Loucy (cell line): ENCODE measurements at regions not wholly inside any gene's neighbourhood (a gene's known extent, or its start where the extent isn't known, plus 50 kb on each side); places are given as distances from the start of the nearest gene placed in this dataset.

Source experiments
- H2AFZ ChIP-seq: fragments of 200-600 bp; sonication (generic); 2 replicates; pipeline ENCODE4 v1.6.0; 2016; ENCODE audit warnings: antibody characterized with exemption, mild to moderate bottlenecking, low read length, moderate library complexity
- H3F3A ChIP-seq: fragments of 200-600 bp; 2 replicates; pipeline ENCODE4 v1.6.0; 2016; ENCODE audit warnings: antibody characterized with exemption, low read depth, mild to moderate bottlenecking
- H3K27me3 ChIP-seq: fragments of 200-600 bp; sonication (generic); 2 replicates; pipeline ENCODE4 v1.6.1; 2014; ENCODE audit warnings: low read length, mild to moderate bottlenecking; ENCODE audit not compliant: insufficient read depth, poor library complexity, severe bottlenecking
- H3K36me3 ChIP-seq: fragments of 200-600 bp; sonication (generic); 2 replicates; pipeline ENCODE4 v1.6.1; 2016; ENCODE audit warnings: low read length; ENCODE audit not compliant: insufficient read depth
- H3K4me1 ChIP-seq: fragments of 200-600 bp; sonication (generic); 2 replicates; pipeline ENCODE4 v1.5.1; 2014; ENCODE audit warnings: low read length, mild to moderate bottlenecking; ENCODE audit not compliant: insufficient read depth, poor library complexity, severe bottlenecking
- H3K4me2 ChIP-seq: fragments of 200-600 bp; sonication (generic); 2 replicates; pipeline ENCODE4 v1.6.0; 2014; ENCODE audit warnings: antibody characterized with exemption, low read length, low read depth, mild to moderate bottlenecking; ENCODE audit not compliant: poor library complexity, severe bottlenecking
- H3K4me3 ChIP-seq: fragments of 200-600 bp; sonication (generic); 2 replicates; pipeline ENCODE4 v1.5.1; 2014; ENCODE audit warnings: low read length, mild to moderate bottlenecking, mixed read lengths; ENCODE audit not compliant: poor library complexity, severe bottlenecking
- H3K79me2 ChIP-seq: fragments of 200-600 bp; sonication (generic); 2 replicates; pipeline ENCODE4 v1.6.1; 2014; ENCODE audit warnings: low read length; ENCODE audit not compliant: insufficient read depth
- H3K9ac ChIP-seq: fragments of 200-600 bp; sonication (generic); 2 replicates; pipeline ENCODE4 v1.6.0; 2014; ENCODE audit warnings: mild to moderate bottlenecking, low read depth, low read length, moderate library complexity; ENCODE audit not compliant: poor library complexity, severe bottlenecking
- H3K9me2 ChIP-seq: fragments of 200-600 bp; sonication (generic); replicated peaks from 2 replicates; pipeline ENCODE4 v1.6.1; 2016; ENCODE audit warnings: low read depth, low read length, mixed read lengths
- H3K9me3 ChIP-seq: fragments of 200-600 bp; sonication (generic); 2 replicates; pipeline ENCODE4 v1.6.1; 2014; ENCODE audit warnings: mild to moderate bottlenecking, antibody characterized with exemption, low read length, low read depth; ENCODE audit not compliant: insufficient read depth
- H4K20me1 ChIP-seq: fragments of 200-600 bp; sonication (generic); 2 replicates; pipeline ENCODE4 v1.6.0; 2014; ENCODE audit warnings: antibody characterized with exemption, low read length, mild to moderate bottlenecking; ENCODE audit not compliant: insufficient read depth, poor library complexity, severe bottlenecking
- CTCF ChIP-seq: fragments of 200-600 bp; sonication (generic); conservative IDR thresholded peaks from 2 replicates; pipeline ENCODE4 v1.5.1; 2014; ENCODE audit warnings: mild to moderate bottlenecking, antibody characterized with exemption, low read length
- EZH2phosphoT487 ChIP-seq: fragments of 200-600 bp; IDR thresholded peaks from 2 replicates; pipeline ENCODE4 v1.6.1; 2018; ENCODE audit warnings: antibody characterized with exemption, mild to moderate bottlenecking, moderate library complexity, borderline replicate concordance

- no peak for TF ChIP-seq EZH2phosphoT487
- no peak for TF ChIP-seq CTCF
- no peak overlapping the region for H3K9ac ChIP-seq
- no peaks in the 10 kb centered on the region for H3K36me3 ChIP-seq
- H3K79me2 ChIP-seq, result no peaks in the 10 kb centered on the region
- no peaks in the 10 kb centered on the region for H4K20me1 ChIP-seq
- H3F3A ChIP-seq, result no peaks in the 10 kb centered on the region
- H3K4me3 ChIP-seq, result no peak overlapping the region
- no peaks in the 10 kb centered on the region for H3K9me2 ChIP-seq
- H3K9me3 ChIP-seq, result no peaks in the 10 kb centered on the region
- H3K4me2 ChIP-seq, result no peak overlapping the region
- H2AFZ ChIP-seq, result no peak overlapping the region
- no peaks in the 10 kb centered on the region for H3K27me3 ChIP-seq
- H3K4me1 ChIP-seq, result no peaks in the 10 kb centered on the region
Measured at GRCh38 chr4:56276547-56276946, 110.7 kb downstream of the AASDH start.

GRCh38 chr4:56273391-56273790 is 113.9 kb downstream of the AASDH start:
- no peak overlapping the region for H3K4me2 ChIP-seq
- no peaks in the 10 kb centered on the region for H3K9me2 ChIP-seq
- H3K79me2 ChIP-seq, result no peaks in the 10 kb centered on the region
- H4K20me1 ChIP-seq, result no peaks in the 10 kb centered on the region
- no peak for TF ChIP-seq CTCF
- TF ChIP-seq EZH2phosphoT487, result no peak
- no peaks in the 10 kb centered on the region for H3K4me1 ChIP-seq
- no peaks in the 10 kb centered on the region for H3F3A ChIP-seq
- no peak overlapping the region for H2AFZ ChIP-seq
- no peaks in the 10 kb centered on the region for H3K36me3 ChIP-seq
- H3K9me3 ChIP-seq, result no peaks in the 10 kb centered on the region
- no peaks in the 10 kb centered on the region for H3K27me3 ChIP-seq
- H3K9ac ChIP-seq, result no peak overlapping the region
- H3K4me3 ChIP-seq, result no peak overlapping the region

- H3K4me1 ChIP-seq, result no peaks in the 10 kb centered on the region
- no peak overlapping the region for H3K9ac ChIP-seq
- H3K79me2 ChIP-seq, result no peaks in the 10 kb centered on the region
- H3K4me3 ChIP-seq, result no peak overlapping the region
- no peak overlapping the region for H3K4me2 ChIP-seq
- no peaks in the 10 kb centered on the region for H3K36me3 ChIP-seq
- H3K9me3 ChIP-seq, result no peaks in the 10 kb centered on the region
- no peaks in the 10 kb centered on the region for H3K9me2 ChIP-seq
- H4K20me1 ChIP-seq, result no peaks in the 10 kb centered on the region
- H3F3A ChIP-seq, result no peaks in the 10 kb centered on the region
- no peaks in the 10 kb centered on the region for H3K27me3 ChIP-seq
- TF ChIP-seq EZH2phosphoT487 (no peak), CTCF (no peak)
- no peak overlapping the region for H2AFZ ChIP-seq
Measured at GRCh38 chr4:56272927-56273326, 114.4 kb downstream of the AASDH start.
